NCI-H2029 (cell line): ENCODE measurements at regions not wholly inside any gene's neighbourhood (a gene's known extent, or its start where the extent isn't known, plus 50 kb on each side); places are given as distances from the start of the nearest gene placed in this dataset.

Source experiments
- DNase-seq: peaks from one replicate; lab custom pipeline; 2025; lab: John Stamatoyannopoulos, UW

DNA sequence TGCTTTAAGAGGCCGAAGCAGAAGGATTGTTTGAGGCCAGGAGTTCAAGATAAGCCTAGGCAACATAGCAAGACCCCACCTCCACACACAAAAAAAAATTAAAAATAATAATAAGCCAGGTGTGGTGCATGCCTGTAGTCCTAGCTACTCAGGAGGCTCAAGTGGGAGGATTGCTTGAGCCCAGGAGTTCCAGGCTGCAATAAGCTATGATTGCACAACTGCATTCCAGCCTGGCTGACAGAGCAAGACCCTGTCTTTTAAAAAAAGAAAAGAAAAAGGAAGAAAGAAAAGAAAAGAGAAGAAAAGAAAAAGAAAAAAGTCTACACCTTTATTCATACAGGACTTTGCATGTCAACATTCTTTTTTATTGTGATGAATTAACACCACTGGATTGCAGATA lies 2125.8 kb downstream of the MAT2B start:
- DNase-seq: no peak

DNA sequence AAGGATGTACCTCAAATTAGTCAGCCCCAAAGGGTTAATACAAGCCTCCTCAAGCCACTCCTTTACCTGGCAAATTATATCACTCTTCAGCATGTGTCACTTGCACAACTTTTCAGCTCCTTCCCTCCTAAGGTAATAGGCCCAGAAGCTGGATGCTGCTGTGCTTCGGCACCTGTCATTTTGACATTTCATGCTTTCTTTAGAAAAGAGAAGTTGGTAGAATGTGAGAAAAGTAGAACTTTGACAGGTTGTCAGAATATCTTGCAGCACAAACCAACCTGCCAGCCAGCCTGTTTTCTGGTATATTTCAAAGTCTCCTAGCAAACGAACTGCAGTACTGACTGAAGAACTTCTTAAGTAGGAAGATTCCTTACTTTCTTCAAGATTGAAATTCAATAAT lies 2136.9 kb downstream of the MAT2B start:
- DNase-seq: no peak

DNA sequence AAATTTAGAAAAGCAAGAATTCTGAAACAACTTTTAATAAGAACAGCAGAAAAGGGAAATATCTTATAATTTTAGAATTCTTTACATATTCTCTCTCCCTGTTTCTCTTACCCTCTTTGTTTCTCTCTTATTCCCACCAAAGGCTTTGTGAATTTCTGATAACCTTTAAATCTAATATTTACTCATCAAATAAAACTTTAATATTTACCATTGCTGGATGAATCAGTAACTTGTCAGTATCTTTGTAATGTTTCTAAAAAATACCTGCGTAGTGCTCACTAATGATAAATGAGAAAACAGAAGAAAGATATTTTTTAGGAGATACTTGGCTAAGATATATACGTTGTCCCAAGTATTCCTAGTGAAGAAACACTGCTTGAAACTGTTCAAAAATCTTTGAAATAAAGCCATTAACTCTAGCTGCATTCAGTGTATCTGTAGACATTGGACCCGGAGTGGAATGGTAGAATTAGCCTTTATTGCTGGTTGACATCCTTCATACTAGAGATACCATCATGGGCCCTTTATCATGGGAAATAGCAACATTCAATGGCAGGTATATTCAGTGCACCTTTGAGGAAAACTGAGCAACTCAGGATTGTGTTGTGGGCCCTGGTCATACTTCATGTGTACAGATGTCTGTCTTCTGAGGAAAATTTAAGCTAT lies 2160.4 kb downstream of the MAT2B start:
- DNase-seq: no peak

DNA sequence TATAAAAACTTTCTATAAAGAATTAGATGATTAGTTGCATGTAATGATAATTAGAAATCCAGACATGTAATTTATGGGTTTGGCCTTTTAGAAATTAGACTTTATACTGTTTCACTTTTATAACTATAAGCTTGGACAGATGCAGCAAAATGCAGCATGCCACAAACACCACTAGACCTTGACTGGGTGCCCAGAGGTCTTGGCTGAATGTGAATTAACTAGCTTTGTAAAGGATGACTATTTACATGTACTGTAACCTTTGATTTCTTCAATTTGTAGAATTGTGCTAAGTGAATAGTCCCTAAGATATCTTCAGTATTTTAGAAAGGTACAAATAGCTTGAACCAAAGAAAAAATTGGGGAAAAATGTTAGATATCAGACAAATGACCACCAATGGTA lies 2168.1 kb downstream of the MAT2B start:
- no peak for DNase-seq

DNA sequence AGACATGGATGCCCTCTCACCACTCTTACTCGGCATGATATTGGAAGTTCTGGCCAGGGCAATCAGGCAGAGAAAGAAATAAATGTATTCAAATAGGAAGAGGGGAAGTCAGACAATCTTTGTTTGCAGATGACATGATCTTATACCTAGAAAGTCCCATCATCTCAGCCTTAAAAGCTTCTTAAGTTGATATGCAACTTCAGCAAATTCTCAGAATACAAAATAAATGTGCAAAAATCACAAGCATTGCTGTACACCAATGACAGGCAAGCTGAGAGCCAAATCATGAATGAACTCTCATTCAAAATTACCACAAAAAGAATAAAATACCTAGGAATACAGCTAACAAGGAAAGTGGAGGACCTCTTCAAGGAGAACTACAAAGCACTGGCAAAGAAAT lies 2190.4 kb downstream of the MAT2B start:
- no peak for DNase-seq

DNA sequence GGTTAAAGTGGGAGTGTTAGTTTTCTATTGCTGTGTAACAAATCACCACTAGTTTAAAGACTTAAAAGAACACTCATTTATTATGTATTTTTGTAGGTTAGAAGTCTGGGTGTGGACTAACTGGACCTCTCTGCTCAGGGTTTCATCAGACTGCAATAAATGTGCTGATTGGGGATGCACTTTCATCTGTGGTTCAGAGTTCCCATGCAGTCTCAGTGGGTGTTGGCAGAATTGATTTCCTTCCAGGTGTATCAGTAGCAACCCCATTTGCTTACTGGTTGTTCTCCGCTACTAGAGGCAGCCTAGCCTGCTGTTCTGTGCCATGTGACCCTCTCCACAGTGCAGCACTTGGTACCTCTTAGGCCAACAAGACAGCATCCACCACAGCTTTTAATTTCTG lies 2200.5 kb downstream of the MAT2B start:
- no peak for DNase-seq

DNA sequence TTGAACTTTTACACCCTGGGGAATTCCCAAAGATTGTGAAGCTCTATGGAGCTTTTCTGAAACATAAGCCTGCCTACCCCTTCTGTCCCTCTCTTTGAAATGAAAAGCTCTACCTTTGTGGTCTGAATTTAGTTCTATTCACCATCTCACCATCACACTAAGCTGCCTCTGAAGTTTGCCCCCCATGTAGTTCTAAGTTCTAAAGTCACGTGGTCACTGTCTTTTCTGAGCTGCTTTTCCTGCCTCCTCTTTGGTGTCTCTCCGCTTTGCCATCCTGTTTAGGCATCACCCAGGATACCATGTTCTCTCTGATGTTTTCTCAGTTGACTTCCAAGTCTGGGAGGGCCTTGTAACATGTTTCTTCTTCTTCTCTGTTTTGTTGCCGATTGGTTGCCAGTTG lies 2206.6 kb downstream of the MAT2B start:
- DNase-seq: no peak

DNA sequence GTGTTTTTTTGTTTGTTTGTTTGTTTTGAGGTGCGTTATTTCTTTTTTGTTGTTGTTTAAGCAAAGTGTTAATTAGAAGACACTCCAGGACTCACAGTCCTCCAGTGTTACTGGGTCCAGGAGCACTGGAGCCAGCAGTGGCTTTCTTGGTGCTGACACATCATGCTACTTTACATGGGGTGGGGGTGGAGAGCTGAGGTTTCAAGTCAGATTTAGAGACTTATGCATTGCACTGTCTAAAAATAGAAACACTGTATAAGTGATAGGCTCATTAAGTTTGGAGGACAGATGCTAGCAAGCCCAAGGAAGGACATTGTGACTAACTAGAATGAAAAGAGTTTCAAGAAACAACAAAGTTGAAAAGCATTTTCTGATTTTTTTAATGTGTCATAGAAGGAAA lies 2209.2 kb downstream of the MAT2B start:
- no peak for DNase-seq

DNA sequence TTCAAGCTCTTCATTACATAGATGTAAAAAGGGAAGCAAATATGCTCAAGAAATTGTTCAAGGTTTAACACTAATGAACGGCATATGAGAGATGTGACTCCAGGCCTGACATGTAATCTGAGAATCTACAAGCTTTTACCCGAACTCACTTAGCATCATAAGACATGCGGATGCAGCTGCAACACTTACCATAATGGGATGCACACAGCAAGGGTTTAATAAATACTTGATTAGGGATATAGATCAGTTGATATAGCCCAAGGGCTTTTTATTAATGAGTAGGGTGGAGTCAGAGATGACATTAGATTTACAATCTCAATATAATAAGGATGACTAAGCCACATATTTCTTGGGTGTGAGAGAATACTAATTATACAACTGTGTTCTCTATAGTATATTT lies 2215.5 kb downstream of the MAT2B start:
- DNase-seq: no peak

DNA sequence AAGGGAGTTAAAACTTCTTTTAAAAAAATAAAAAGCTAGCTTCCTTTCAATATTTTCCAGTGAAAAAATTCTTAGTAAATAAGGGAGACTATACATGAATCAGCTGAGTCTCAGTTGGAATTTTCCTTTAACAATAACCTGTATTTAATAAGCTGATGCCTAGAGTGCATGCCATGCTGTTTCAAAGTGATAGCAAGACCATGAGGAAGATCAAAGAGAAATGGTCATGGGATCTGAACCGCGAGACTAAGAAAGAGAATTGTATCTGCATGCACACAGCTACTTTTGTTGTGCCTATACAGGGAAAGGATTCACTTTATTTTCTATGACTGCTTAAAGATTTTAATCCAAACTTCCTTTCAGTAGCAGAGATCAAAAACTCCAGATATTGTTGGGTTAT lies 2217.0 kb downstream of the MAT2B start:
- DNase-seq: no peak

DNA sequence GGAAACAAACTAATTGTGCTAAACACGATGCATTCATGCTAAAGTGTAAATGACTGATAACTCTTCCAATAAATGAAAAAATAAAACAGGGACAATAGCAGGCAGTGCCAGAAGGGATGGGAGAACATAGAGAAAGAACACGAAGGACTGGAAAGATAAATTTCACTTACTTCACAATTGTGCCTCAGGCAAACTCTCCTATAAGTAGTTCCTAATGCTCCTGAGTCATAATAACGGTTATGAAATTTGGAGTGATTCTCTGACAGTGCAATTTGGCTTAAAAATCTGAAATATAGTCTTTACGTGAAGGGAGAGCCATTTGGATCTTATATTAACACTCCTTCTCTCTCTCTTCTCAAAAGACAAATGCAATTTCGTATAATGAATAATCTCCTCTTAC lies 2218.5 kb downstream of the MAT2B start:
- DNase-seq: no peak

DNA sequence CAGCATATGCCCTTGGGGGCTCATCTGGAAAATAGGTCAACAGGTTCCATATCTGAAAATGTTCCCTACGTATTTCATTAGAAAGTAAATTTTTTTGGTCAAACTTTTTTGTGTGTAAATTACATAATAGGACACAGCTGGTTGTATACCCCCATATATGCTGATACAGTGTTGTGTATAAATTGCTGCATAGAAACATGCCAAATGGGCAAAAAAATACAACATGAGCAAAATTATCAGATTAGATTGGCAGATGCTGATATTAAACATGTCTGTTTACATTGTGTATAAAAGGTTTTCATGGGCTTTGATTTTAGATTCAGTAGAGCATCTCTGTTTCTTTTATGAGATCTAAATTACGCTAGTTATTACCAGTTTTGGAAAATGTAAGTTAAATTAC lies 2223.0 kb downstream of the MAT2B start:
- DNase-seq: no peak

DNA sequence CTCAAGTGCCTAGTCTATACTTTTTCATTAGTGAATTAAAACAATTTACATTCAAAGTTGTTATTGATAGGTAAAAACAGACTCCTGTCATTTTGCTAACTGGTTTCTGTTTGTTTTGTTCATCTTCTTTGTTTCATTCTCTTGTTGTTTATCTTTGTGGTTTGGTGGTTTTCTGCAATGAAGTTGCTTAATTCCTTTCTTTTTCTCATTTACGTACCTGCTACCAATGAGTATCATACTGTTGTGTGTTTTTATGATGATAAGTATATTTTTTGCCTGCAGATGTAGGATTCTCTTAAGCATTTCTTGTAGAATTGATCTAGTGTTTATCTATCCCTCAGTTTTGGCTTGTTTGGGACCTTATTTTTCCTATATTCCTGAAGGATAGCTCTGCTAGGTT lies 2230.0 kb downstream of the MAT2B start:
- no peak for DNase-seq

DNA sequence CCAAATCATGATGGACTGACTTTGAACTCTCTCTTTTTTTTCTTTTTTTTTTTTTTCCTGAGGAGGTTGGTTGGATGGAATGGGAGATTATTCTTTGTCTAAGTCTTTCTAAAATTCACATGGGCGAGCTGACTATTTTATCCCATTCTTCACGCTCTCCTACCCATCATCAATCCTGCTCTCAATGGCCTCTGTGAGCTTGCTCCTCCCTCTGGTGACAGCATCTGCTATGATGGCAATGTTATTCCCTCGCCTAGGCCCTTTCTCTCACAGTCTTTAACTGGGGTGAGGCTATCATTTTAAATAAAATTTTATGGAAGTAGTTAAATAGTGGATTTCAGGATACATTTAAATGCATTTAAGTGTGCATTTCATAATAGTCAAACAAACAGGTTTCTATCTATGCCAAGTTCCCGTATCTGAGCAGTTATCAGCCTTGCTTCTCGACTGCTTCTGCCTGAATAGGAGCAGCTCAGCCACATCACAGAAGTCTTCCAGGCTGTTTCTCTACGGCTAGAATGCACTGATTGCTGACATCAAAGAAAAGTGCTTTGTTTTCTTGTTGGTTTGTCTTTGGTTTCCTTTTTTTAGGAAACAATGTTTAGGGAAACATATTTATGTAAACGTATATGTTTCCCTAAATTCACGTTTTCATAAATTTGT lies 2233.8 kb downstream of the MAT2B start:
- DNase-seq: no peak

DNA sequence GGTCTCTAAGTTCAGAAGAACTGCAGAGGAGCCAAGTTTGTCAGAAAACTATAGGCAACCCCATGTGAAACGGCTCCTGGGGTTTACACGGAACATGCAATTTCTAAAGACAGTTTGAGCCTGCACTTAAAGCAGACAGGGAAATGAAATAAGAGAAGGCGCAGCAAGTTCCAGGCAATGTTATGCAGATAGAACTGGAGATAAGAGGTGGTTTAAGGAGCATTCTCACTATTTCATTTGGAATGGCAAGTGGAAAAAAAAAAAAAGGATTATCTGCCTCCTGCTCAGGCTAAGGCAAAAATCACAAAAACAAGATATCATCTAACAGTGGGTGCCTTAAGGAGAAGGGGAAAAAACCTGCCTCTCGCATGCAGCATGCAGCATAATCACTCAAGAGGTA lies 2252.4 kb downstream of the MAT2B start:
- no peak for DNase-seq

DNA sequence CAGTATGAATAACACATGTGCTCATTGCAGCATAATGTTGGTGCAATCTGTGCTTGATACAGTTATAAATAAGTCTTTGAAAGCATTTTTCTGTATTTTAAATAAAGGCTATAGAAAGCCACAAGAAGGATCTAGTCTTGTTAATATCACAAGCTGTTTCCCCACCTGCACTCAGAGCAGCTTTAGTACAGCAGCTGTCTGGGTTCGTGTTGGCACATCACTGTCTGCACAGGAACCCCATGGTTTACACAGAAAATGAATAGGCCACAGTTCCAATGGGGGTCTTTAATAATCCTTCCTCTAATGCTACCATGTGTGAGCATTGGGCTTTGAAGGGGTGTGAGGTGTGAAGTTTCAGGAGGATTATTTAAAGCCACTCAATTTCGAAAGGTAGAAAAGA lies 2269.7 kb downstream of the MAT2B start:
- no peak for DNase-seq

DNA sequence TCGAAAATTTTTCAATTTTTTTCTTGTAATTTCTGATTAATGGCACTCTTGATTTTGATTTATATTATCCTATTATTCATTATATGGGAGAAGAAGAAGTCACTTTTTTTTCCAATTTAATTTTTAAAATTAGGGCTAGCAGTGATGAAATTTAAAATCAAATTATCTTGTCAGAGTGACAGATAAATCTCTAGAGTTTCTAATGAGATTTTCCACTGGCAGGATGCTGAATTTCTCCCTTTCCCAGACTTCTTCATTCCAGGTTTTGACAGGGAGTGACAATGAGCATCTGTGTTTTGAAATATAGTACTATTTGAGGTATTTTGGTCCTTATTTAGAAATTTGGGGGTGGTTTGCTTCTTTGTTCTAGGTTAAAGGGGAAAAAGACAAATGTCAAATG lies 2274.1 kb downstream of the MAT2B start:
- DNase-seq: no peak

DNA sequence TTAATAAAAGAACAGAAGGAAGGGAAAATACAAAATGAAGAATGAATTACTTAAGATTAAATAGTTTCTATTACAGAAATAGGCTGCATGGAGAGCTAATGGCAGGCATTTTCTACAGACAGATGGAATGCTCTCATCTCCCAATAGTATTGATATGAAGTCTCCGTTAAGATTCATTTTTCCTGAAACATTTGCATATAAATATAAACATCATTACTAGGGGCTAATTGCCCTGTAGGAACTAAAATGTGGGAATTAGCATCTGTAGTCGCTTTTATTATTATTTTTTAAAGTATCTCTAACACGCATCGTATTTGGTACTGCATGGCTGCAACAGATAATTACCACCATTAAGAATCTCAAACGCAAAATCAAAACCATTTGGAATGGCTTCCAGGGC lies 2275.5 kb downstream of the MAT2B start:
- no peak for DNase-seq

DNA sequence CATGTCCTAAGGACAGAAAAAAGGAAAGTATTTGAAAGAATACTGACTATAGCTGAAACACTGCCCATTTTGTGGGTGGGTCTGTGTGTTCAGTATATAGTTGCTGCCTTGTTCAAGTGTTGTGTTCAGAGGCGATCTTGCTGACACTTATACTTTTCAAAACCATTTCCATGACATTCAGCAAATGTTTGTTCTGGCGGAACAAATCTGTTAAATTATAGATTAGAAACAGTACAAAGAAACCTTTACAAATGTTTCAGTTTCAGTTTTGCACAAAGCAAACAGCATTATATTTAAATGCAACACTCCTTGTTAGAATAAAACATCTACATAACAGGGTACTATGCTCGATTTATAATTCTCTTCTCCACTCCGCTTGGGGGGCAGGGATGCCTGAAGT lies 2276.3 kb downstream of the MAT2B start:
- no peak for DNase-seq

DNA sequence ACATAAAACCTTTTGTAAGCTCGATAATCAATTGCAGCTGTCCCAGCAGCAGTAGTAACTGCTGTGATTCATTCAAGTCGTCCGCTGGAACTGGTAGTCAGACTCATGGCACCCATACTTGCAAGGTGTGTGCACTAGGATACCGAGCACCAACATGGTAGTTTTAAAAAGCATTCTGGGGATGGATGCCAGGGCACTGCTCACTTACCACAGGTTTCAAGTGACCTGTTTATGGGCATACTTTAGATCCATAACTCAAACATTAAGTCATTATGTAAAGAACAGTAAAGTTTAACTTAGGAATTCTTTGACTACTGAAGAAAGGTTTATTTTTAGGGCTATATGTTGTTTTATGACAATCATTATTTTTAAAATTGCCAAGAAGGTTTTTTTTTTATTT lies 2277.6 kb downstream of the MAT2B start:
- DNase-seq: no peak

DNA sequence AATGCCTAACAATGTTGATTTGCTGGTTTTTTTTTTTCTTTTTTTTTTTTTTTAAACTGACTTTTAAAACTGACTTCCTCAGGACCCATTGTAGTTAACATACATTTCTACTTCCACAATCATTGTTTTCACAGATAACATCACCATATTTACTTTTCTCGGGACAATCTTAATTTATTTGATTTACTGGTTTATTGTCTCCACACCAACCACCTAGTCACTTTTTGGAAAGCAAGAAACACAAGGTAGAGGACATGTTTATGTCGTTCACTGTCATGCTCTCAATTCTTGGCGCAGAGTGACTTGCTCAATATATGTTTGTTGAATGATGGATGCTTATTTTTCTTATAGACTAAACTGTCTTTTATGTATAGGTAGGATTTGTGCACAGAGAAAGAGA lies 2280.7 kb downstream of the MAT2B start:
- DNase-seq: no peak

DNA sequence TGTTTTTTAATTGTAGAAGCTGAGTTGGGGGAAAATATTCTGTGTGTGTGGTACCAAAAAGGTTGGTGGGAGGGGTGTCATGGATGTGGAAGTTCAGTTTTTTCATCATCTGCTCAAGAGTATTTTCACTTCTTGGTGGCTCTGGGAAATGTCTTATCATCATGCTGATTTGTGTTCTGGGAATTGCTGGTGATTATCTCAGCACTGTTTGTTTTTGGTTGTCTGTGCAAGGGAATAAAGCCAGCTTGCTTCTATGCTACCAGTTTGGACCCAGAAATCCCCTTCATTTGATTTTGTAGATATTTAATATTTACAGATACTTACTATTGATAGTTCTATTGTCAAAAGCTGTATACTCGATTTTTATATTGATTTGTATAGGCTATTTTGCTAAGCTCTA lies 2289.7 kb downstream of the MAT2B start:
- DNase-seq: no peak

DNA sequence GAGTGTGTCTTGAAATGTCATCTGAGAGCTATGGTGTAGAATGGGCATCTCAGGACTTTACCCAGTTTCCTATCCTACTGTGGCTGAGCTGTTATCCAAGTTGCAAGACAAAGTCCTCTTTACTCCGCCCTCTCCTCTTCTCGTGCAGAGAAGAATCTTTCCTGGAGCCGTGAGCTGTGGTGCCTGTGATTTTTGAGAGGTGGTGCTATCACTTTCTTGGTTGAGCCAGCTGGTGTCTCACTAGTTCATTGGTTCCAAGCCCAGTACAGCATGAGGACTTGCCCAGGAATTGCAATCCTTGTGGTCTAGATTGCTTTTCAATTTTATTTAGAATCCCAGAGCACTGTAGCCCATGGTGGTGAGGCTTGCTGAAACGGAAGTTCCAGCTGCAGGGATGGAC lies 2300.3 kb downstream of the MAT2B start:
- DNase-seq: no peak

DNA sequence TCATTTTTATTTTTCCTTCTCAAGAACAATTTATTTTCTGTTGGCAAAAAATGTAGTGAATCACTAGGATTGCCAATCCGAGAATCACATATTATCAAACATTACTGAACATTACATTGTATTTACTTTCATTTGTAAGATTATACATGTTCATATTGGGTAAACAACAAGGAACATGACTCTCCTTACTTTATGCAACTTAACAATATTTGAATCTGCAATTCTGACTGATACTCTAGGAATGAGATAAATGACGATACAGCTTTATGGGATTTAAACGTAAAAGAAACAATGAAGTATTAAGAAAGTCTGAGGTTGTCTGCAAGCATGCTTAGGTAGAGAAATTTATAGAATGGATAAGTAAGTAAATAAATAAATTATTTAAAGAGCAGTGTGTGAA lies 2302.9 kb downstream of the MAT2B start:
- no peak for DNase-seq
